GM18520 (cell line): ENCODE measurements at regions not wholly inside any gene's neighbourhood (a gene's known extent, or its start where the extent isn't known, plus 50 kb on each side); places are given as distances from the start of the nearest gene placed in this dataset.

Source experiments
- ATAC-seq: cut with Tn5 transposase; IDR thresholded peaks from one replicate; pipeline ENCODE4 v1.9.1; 2021; ENCODE audit not compliant: unreplicated experiment

- no peak for ATAC-seq
Measured at GRCh38 chr1:244106837-244107493, 55.9 kb downstream of the ZBTB18 start.

DNA sequence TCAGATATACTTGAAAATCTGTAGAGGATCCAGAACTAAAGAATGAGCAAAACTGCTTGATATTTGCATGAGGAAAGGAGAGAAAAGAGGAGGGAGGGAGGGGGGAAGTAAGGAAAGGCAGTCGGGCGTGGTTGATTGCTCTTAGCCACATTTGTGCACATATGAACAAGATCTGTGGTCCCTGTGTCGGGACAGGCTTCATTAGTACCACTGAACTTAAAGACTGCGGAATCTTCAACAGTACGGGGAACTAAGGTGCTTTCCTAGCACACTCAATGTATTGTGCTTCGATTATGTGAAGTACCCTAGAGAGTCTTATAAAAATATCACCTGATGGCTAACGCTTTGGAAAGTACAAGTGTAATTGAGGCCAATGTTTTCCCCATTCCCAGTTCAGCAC, 59.9 kb downstream of the ZBTB18 start:
- ATAC-seq, result no peak

- no peak for ATAC-seq
Measured at GRCh38 chr1:244112041-244112440, 61.0 kb downstream of the ZBTB18 start.

GRCh38 chr1:244112636-244113035, 61.6 kb downstream of the ZBTB18 start:
- no peak for ATAC-seq

- ATAC-seq, result no peak
Measured at GRCh38 chr1:244113532-244114320, 62.6 kb downstream of the ZBTB18 start.

GRCh38 chr1:244114892-244115291, 63.8 kb downstream of the ZBTB18 start:
- ATAC-seq, result no peak

DNA sequence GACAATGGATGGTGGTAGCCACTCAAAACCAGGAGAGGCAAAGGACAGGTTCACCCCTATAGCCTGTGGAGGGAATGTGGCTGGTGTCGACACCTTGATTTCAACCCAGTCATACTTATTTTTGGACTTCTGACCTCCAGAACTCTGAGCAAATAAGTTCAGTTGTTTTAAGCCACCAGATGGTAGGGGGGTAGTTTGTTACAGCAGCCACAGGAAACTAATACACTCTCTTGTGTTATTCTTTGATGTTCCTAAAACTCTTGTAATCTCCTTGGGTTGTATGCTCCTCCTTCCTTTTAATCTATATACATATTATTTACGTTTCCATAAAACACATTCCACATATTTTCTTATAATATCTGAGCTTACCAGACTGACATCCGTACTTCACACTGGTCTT, 65.9 kb downstream of the ZBTB18 start:
- ATAC-seq, result no peak

GRCh38 chr1:244118109-244118761, 67.2 kb downstream of the ZBTB18 start:
- no peak for ATAC-seq

DNA sequence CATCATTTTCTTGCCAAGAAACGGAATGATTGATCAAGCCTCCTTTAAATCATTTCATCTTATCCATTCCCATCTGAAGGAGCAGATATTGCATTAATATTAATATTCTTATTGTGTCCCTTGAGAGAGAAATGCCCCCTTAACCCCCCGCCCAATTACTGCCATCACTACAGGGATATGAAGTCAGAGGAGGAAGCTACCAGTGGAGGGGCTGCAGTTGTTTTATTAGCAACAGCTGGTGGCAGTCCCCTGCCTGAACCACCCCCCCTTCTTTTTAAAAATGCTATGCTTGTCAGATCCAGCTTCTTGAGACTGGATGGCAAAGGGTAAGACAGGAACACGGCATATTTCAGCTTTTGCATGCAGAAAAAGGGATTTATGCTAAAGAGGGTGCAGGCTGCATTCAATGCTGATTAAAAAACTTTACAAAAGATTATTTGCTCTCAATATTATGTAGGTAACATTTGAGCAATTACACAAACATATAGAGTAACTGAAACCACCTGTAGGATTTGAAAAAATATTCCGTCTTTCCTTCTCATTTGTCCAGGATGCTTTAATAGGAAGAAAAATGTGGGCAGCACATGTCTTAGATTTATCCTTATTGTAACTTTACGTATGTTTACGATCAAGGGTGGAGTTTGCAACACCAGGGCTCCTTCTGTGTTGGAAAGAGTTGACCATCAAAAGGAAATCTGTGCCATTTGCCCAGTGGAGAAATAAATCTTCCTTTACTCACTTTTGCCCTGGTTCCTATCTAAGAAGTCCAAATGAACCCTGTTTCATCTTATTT, 77.7 kb downstream of the ZBTB18 start:
- ATAC-seq, result no peak

- no peak for ATAC-seq
Measured at GRCh38 chr1:244137276-244137675, 86.2 kb downstream of the ZBTB18 start.

DNA sequence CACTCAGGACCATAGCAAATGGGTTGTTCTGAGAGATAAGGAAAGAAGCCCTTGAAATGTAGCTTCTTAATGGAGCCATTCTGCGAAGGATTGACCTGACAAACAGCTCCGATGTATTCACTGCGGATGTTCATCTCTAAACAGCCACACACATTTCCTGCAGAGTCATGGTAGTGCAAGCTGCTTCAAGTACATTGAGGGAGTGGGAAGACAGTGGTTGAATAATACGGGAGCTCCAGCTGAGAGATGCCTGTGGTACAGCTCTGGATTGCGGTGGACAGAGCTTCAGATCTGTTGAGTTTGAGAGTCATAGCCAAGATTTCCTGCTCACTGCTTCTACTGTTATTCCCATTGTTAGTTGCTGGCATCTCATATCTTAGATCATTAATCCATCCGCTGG, 86.6 kb downstream of the ZBTB18 start:
- ATAC-seq, result no peak

DNA sequence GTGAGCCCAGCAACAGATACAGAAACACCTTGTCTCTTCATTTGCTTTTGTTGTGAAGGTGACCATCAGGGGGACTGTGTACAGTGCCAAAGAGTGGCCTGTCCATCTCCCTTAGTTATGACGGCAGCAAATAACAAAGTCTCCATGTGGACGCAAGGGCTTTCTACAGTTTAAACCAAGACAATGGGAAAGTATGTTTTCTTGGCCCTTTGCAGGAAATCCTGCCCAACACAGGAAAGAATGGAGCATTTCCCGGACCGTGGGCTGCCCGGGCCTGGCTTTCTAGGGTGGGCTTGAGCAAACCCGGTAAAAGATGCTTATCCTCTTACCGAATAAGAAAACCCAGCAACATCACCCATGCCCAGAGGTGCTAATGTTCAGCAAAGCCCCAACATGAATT, 87.3 kb downstream of the ZBTB18 start:
- ATAC-seq, result no peak

- ATAC-seq, result no peak
Measured at GRCh38 chr1:244139655-244140054, 88.6 kb downstream of the ZBTB18 start.

GRCh38 chr1:244140420-244140819, 89.3 kb downstream of the ZBTB18 start:
- ATAC-seq, result no peak

- no peak for ATAC-seq
Measured at GRCh38 chr1:244144053-244144452, 93.0 kb downstream of the ZBTB18 start.

GRCh38 chr1:244150071-244150470, 99.0 kb downstream of the ZBTB18 start:
- ATAC-seq, result no peak

- ATAC-seq, result no peak
Measured at GRCh38 chr1:244150665-244151064, 99.6 kb downstream of the ZBTB18 start.

- ATAC-seq, result no peak
Measured at GRCh38 chr1:244151537-244151936, 100.5 kb downstream of the ZBTB18 start.

- ATAC-seq, result no peak
Measured at GRCh38 chr1:244154508-244154871, 103.4 kb downstream of the ZBTB18 start.

GRCh38 chr1:244154872-244155531, 103.9 kb downstream of the ZBTB18 start:
- ATAC-seq, result no peak

GRCh38 chr1:244155661-244156060, 104.6 kb downstream of the ZBTB18 start:
- no peak for ATAC-seq
